Esophagus muscularis mucosa (tissue), 4 donors: ENCODE measurements at regions not wholly inside any gene's neighbourhood (a gene's known extent, or its start where the extent isn't known, plus 50 kb on each side); places are given as distances from the start of the nearest gene placed in this dataset.

Experiments
- DNase-seq: peaks from one replicate; pipeline ENCODE4 v3.0.0-alpha.2; 2017; ENCODE audit errors: extremely low spot score
- H3K27ac ChIP-seq, 4 donors: fragments of 200-600 bp; sonication (generic); replicated peaks in 1 of 4; 1 replicate in 3 of 4; 2 replicates in 1 of 4; pipeline ENCODE4 v1.5.1; 2016 to 2019; ENCODE audit warnings: mild to moderate bottlenecking in 1 of 4
- H3K27me3 ChIP-seq, 4 donors: fragments of 200-600 bp; sonication (generic); one replicate each; pipeline versions ENCODE4 v1.5.1 to v1.6.0; 2016 to 2019
- H3K36me3 ChIP-seq, 4 donors: fragments of 200-600 bp; sonication (generic); one replicate each; pipeline ENCODE4 v1.5.1; 2016 to 2019
- H3K4me1 ChIP-seq, 4 donors: fragments of 200-600 bp; sonication (generic); one replicate each; pipeline ENCODE4 v1.5.1; 2016 to 2019
- H3K4me3 ChIP-seq, 4 donors: fragments of 200-600 bp; sonication (generic); 1 replicate in 2 of 4; 2 replicates in 2 of 4; pipeline ENCODE4 v1.5.1; 2016 to 2019; ENCODE audit warnings: mild to moderate bottlenecking in 4 of 4, moderate library complexity in 1 of 4
- H3K9me3 ChIP-seq, 4 donors: fragments of 200-600 bp; sonication (generic); 1 replicate in 3 of 4; 2 replicates in 1 of 4; pipeline ENCODE4 v1.5.1; 2016 to 2019
- EP300 ChIP-seq: sonication (generic); formaldehyde crosslinking; IDR thresholded peaks from one replicate; pipeline ENCODE4 v1.6.1; 2017; ENCODE audit warnings: antibody characterized with exemption
- POLR2A ChIP-seq: fragments of 450-650 bp; IDR thresholded peaks from one replicate; pipeline ENCODE4 v1.6.1; 2017; ENCODE audit warnings: antibody characterized with exemption, moderate library complexity, mild to moderate bottlenecking, low read depth
- POLR2AphosphoS5 ChIP-seq, 2 donors: sonication (generic); formaldehyde crosslinking; IDR thresholded peaks; one replicate each; pipeline ENCODE4 v1.6.1; 2017; ENCODE audit warnings: antibody characterized with exemption in 2 of 2
- WGBS: methylation state at CpG from one replicate; pipeline ENCODE4 v1.1.5; 2018; 5-methylcytosine and 5-hydroxymethylcytosine counted together
- intact Hi-C: fragments of 100-400 bp; cut with DNase I; formaldehyde crosslinking; loops from one replicate; pipeline ENCODE4 v1.15.1; 2023
- TF ChIP-seq, protein P1 (sequence below), 3 experiments: fragments of 200-600 bp in 2 of 3; fragments of 450-650 bp in 1 of 3; sonication (generic) in 2 of 3; IDR thresholded peaks; one replicate each; pipeline ENCODE4 v1.5.1; 2017 to 2019; ENCODE audit warnings: antibody characterized with exemption in 3 of 3, mild to moderate bottlenecking in 2 of 3, moderate library complexity in 1 of 3

- Histone ChIP-seq H3K36me3 (no peaks in the 10 kb centered on the region), H3K27me3 (peaks cover 0 to 49% (median 6%) of the 10 kb centered on the region in 4 donors), H3K4me1 (peaks cover 0 to 3% (median 0%) of the 10 kb centered on the region in 4 donors), H3K9me3 (peaks cover 0 to 24% (median 10%) of the 10 kb centered on the region in 4 donors), H3K27ac (no peak overlapping the region), H3K4me3 (no peak overlapping the region)
- intact Hi-C loops: no loop called here
- TF ChIP-seq, protein P1, sequence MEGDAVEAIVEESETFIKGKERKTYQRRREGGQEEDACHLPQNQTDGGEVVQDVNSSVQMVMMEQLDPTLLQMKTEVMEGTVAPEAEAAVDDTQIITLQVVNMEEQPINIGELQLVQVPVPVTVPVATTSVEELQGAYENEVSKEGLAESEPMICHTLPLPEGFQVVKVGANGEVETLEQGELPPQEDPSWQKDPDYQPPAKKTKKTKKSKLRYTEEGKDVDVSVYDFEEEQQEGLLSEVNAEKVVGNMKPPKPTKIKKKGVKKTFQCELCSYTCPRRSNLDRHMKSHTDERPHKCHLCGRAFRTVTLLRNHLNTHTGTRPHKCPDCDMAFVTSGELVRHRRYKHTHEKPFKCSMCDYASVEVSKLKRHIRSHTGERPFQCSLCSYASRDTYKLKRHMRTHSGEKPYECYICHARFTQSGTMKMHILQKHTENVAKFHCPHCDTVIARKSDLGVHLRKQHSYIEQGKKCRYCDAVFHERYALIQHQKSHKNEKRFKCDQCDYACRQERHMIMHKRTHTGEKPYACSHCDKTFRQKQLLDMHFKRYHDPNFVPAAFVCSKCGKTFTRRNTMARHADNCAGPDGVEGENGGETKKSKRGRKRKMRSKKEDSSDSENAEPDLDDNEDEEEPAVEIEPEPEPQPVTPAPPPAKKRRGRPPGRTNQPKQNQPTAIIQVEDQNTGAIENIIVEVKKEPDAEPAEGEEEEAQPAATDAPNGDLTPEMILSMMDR (IDR thresholded peaks at IDR 0.05): no peak
- TF ChIP-seq EP300 (no peak), POLR2AphosphoS5 (IDR thresholded peaks at IDR 0.05) (no peak), POLR2A (no peak)
- no peak for DNase-seq
- 70% methylated on average over 7 of the region's 12 CpGs for WGBS
Measured at GRCh38 chr12:107586256-107586970, 99.2 kb upstream of the PWP1 start.

GRCh38 chr12:107590413-107590812 lies 95.2 kb upstream of the PWP1 start:
- no peaks in the 10 kb centered on the region for H3K36me3 ChIP-seq
- no peak overlapping the region for H3K27ac ChIP-seq
- H3K4me3 ChIP-seq: no peak overlapping the region
- DNase-seq: no peak
- peaks cover 0 to 18% (median 2%) of the 10 kb centered on the region in 4 donors for H3K27me3 ChIP-seq
- WGBS: 82% methylated on average over 3 of the region's 3 CpGs
- H3K4me1 ChIP-seq: no peaks in the 10 kb centered on the region
- peaks cover 0 to 42% (median 24%) of the 10 kb centered on the region in 4 donors for H3K9me3 ChIP-seq
- TF ChIP-seq POLR2AphosphoS5 (IDR thresholded peaks at IDR 0.05) (no peak), POLR2A (no peak), EP300 (no peak)
- TF ChIP-seq, protein P1 (IDR thresholded peaks at IDR 0.05): no peak
- intact Hi-C loops: no loop called here

DNA sequence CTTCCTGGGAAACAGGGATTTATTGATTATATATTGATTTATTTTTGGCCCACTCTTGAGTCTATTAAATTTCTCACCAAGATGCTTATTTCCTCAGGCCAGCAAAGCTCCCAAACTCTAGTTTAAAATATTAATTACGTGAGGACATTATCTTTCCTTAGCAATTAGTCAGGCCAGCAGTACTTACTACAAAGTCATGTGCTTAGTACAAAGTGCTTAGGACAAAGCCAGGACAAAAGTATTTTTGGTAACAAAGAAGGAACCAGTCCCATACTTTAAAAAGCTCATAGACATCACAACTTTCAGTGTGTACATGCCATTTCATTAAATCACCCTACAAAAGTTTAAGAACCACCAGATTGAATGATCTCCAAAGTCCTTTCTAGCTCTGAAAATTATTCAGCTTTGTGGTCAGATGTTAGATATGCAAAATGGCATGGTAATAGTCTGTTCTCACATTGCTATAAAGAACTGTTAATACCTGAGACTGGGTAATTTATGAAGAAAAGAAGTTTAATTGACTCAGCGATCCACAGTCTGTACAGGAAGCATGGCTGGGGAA lies 94.7 kb upstream of the PWP1 start:
- Histone ChIP-seq H3K9me3 (peaks cover 0 to 42% (median 24%) of the 10 kb centered on the region in 4 donors), H3K4me3 (no peak overlapping the region), H3K4me1 (no peaks in the 10 kb centered on the region), H3K36me3 (no peaks in the 10 kb centered on the region), H3K27ac (no peak overlapping the region), H3K27me3 (peaks cover 0 to 14% (median 2%) of the 10 kb centered on the region in 4 donors)
- TF ChIP-seq POLR2A: no peak
- no peak for TF ChIP-seq POLR2AphosphoS5 (IDR thresholded peaks at IDR 0.05)
- TF ChIP-seq, protein P1 (IDR thresholded peaks at IDR 0.05): no peak
- TF ChIP-seq EP300: no peak
- 81% methylated on average over 2 of the region's 2 CpGs for WGBS
- intact Hi-C loops: no loop called here
- DNase-seq: no peak

GRCh38 chr12:107593713-107594381 lies 91.8 kb upstream of the PWP1 start:
- WGBS: 84% methylated on average over 7 of the region's 7 CpGs
- Histone ChIP-seq H3K9me3 (peaks cover 0 to 31% (median 15%) of the 10 kb centered on the region in 4 donors), H3K27me3 (no peaks in the 10 kb centered on the region), H3K27ac (no peak overlapping the region), H3K36me3 (no peaks in the 10 kb centered on the region), H3K4me3 (no peak overlapping the region), H3K4me1 (no peaks in the 10 kb centered on the region)
- TF ChIP-seq EP300 (no peak), POLR2A (no peak), POLR2AphosphoS5 (IDR thresholded peaks at IDR 0.05) (no peak)
- TF ChIP-seq, protein P1 (IDR thresholded peaks at IDR 0.05): no peak
- intact Hi-C loops: no loop called here
- no peak for DNase-seq
